HCT116 (cell line): ENCODE measurements at regions not wholly inside any gene's neighbourhood (a gene's known extent, or its start where the extent isn't known, plus 50 kb on each side); places are given as distances from the start of the nearest gene placed in this dataset.
A peak's percentile ranks its signal among the peaks of the same experiment; 100 is the strongest.

Experiments
- ATAC-seq: fragments of 200-7000 bp; cut with Tn5 transposase; 2 replicates; pipeline ENCODE4 v1.9.1; 2020; ENCODE audit warnings: mild to moderate bottlenecking, moderate library complexity
- BruUV-seq: library from RNA; stranded (reverse); fragments of 400-500 nt; replicated peaks from 2 replicates; lab custom pipeline; 2021; lab: Mats Ljungman, UMichigan
- CTCF ChIA-PET: fragments of 300-600 bp; sonication (Branson Sonifier 250); formaldehyde crosslinking; loops from one replicate; lab custom pipeline; 2021; ENCODE audit warnings: antibody characterized with exemption; lab: Charles Lee
- POLR2A ChIA-PET: fragments of 300-600, 350-600 bp; sonication (Branson Sonifier 250); formaldehyde crosslinking; loops from one replicate; lab custom pipeline; 2021; ENCODE audit warnings: antibody characterized with exemption; lab: Charles Lee
- RAD21 ChIA-PET, 2 experiments: fragments of 300-600 bp; sonication (Branson Sonifier 250); formaldehyde crosslinking; loops; one replicate each; lab custom pipeline; 2023; ENCODE audit warnings: low total read pairs in 2 of 2; ENCODE audit not compliant: uncharacterized antibody in 2 of 2, unreplicated experiment in 2 of 2, low non-redundant PET in 1 of 2; lab: Charles Lee
- DNase-seq: peaks from one replicate; pipeline ENCODE4 v3.0.0-alpha.2; 2010; ENCODE audit warnings: low read depth, low spot score
- H2AFZ ChIP-seq: fragments of 200-600 bp; shearing (Covaris generic), sonication (generic); 2 replicates; pipeline ENCODE4 v1.6.1; 2017; ENCODE audit warnings: low read depth, mixed run types, mixed read lengths, antibody characterized with exemption, low read length; ENCODE audit not compliant: poor library complexity, severe bottlenecking
- H3K27ac ChIP-seq: 2 replicates; pipeline ENCODE4 v1.5.1; 2012; ENCODE audit warnings: low read depth, low read length
- H3K27me3 ChIP-seq: fragments of 200-600 bp; sonication (generic); 2 replicates; pipeline ENCODE4 v1.6.1; 2016; ENCODE audit warnings: mixed run types, low read length, mixed read lengths; ENCODE audit not compliant: insufficient read depth
- H3K36me3 ChIP-seq, 2 experiments: fragments of 200-500 bp in 1 of 2; fragments of 200-600 bp in 1 of 2; sonication (Bioruptor generic) in 1 of 2; sonication (generic) in 1 of 2; 2 replicates each; pipeline versions ENCODE4 v1.5.1 to v1.6.1; 2014 to 2016; ENCODE audit warnings: low read length in 2 of 2, inconsistent platforms in 1 of 2, mixed read lengths in 1 of 2, mixed run types in 1 of 2; ENCODE audit not compliant: insufficient read depth in 2 of 2, control insufficient read depth in 1 of 2
- H3K4me1 ChIP-seq, 2 experiments: fragments of 200-600 bp in 1 of 2; sonication (generic) in 1 of 2; 2 replicates each; pipeline versions ENCODE4 v1.5.1 to v1.6.1; 2012 to 2017; ENCODE audit warnings: low read length in 2 of 2, inconsistent platforms in 1 of 2, mild to moderate bottlenecking in 1 of 2, mixed read lengths in 1 of 2, mixed run types in 1 of 2, moderate library complexity in 1 of 2; ENCODE audit not compliant: insufficient read depth in 2 of 2, control insufficient read depth in 1 of 2
- H3K4me2 ChIP-seq: fragments of 200-600 bp; sonication (generic); 2 replicates; pipeline ENCODE4 v1.6.1; 2017; ENCODE audit warnings: mixed run types, low read length, mixed read lengths
- H3K4me3 ChIP-seq, 2 experiments: fragments of 200-600 bp in 1 of 2; sonication (generic) in 1 of 2; replicated peaks in 1 of 2; 2 replicates each; pipeline ENCODE4 v1.5.1; 2011 to 2016; ENCODE audit warnings: low read length in 2 of 2, control low read depth in 1 of 2, low read depth in 1 of 2, mild to moderate bottlenecking in 1 of 2, mixed read lengths in 1 of 2, mixed run types in 1 of 2
- H3K79me2 ChIP-seq: fragments of 200-600 bp; sonication (generic); 2 replicates; pipeline ENCODE4 v1.6.1; 2017; ENCODE audit warnings: mild to moderate bottlenecking, mixed run types, low read length, moderate library complexity, mixed read lengths; ENCODE audit not compliant: insufficient read depth
- H3K9ac ChIP-seq: fragments of 200-600 bp; sonication (generic); 2 replicates; pipeline ENCODE4 v1.6.1; 2016; ENCODE audit warnings: low read length, mixed read lengths
- H3K9me2 ChIP-seq: fragments of 200-600 bp; sonication (generic), shearing (Covaris generic); 2 replicates; pipeline ENCODE4 v1.6.1; 2017; ENCODE audit warnings: mixed run types, mild to moderate bottlenecking, moderate library complexity; ENCODE audit not compliant: insufficient read depth
- H3K9me3 ChIP-seq, 2 experiments: fragments of 200-500 bp in 1 of 2; fragments of 200-600 bp in 1 of 2; sonication (Bioruptor generic) in 1 of 2; sonication (generic) in 1 of 2; 2 replicates each; pipeline ENCODE4 v1.6.1; 2014 to 2017; ENCODE audit warnings: low read length in 2 of 2, mixed read lengths in 2 of 2, inconsistent platforms in 1 of 2, low read depth in 1 of 2, mild to moderate bottlenecking in 1 of 2, mixed run types in 1 of 2, moderate library complexity in 1 of 2; ENCODE audit not compliant: control insufficient read depth in 1 of 2, insufficient read depth in 1 of 2
- H4K20me1 ChIP-seq: fragments of 200-600 bp; sonication (generic), shearing (Covaris generic); 2 replicates; pipeline ENCODE4 v1.6.1; 2017; ENCODE audit warnings: mixed run types, mild to moderate bottlenecking, moderate library complexity; ENCODE audit not compliant: insufficient read depth
- ATF3 ChIP-seq: IDR thresholded peaks from 2 replicates; pipeline ENCODE4 v1.6.1; 2012
- CTCF ChIP-seq, 3 experiments: fragments of 200-600 bp in 1 of 3; sonication (generic) in 1 of 3; IDR thresholded peaks in 2 of 3; conservative IDR thresholded peaks in 1 of 3; 2 replicates each; pipeline ENCODE4 v1.5.1; 2012 to 2017; ENCODE audit warnings: low read depth in 2 of 3, low read length in 2 of 3, antibody characterized with exemption in 1 of 3, borderline replicate concordance in 1 of 3, control low read depth in 1 of 3, mild to moderate bottlenecking in 1 of 3, mixed read lengths in 1 of 3, mixed run types in 1 of 3, moderate library complexity in 1 of 3; ENCODE audit not compliant: insufficient read depth in 1 of 3
- EZH2phosphoT487 ChIP-seq: fragments of 200-600 bp; IDR thresholded peaks from 2 replicates; pipeline ENCODE4 v1.6.1; 2018; ENCODE audit warnings: antibody characterized with exemption, borderline replicate concordance
- RAD21 ChIP-seq: IDR thresholded peaks from 2 replicates; pipeline ENCODE4 v1.6.1; 2012; ENCODE audit warnings: low read depth, mild to moderate bottlenecking
- SP1 ChIP-seq: IDR thresholded peaks from 2 replicates; pipeline ENCODE4 v1.6.1; 2012; ENCODE audit warnings: low read depth
- ZFX ChIP-seq: fragments of 450-650 bp; IDR thresholded peaks from 2 replicates; pipeline ENCODE4 v1.6.1; 2017
- intact Hi-C: fragments of 100-400 bp; cut with micrococcal nuclease; formaldehyde crosslinking; loops from 2 replicates; pipeline ENCODE4 v1.10.0; 2022

GRCh38 chr11:71063129-71063528 lies 189.2 kb downstream of the SHANK2 start:
- Histone ChIP-seq H3K4me1 (no peaks in the 10 kb centered on the region), H3K4me3 (no peak overlapping the region), H3K9me2 (no peaks in the 10 kb centered on the region), H3K9me3 (no peaks in the 10 kb centered on the region), H3K9ac (no peak overlapping the region), H4K20me1 (no peaks in the 10 kb centered on the region), H3K36me3 (no peaks in the 10 kb centered on the region), H2AFZ (no peak overlapping the region), H3K79me2 (no peaks in the 10 kb centered on the region), H3K4me2 (no peak overlapping the region), H3K27ac (no peak overlapping the region), H3K27me3 (no peaks in the 10 kb centered on the region)
- CTCF ChIA-PET = no interaction called here
- RAD21 ChIA-PET = no interaction called here
- intact Hi-C loops = no loop called here
- TF ChIP-seq ATF3 = no peak
- TF ChIP-seq RAD21 = no peak
- no peak for TF ChIP-seq EZH2phosphoT487
- no peak for TF ChIP-seq ZFX
- DNase-seq = no peak
- ATAC-seq = no peak
- no TSS peak for BruUV-seq
- POLR2A ChIA-PET = no interaction called here

- H2AFZ ChIP-seq = no peak overlapping the region
- no peak for DNase-seq
- TF ChIP-seq CTCF (IDR thresholded peaks at IDR 0.05 in 2 of 3, conservative IDR thresholded peaks at IDR 0.05 in 1 of 3; ENCODE audit: borderline replicate concordance in 1 of 3, insufficient read depth in 1 of 3, low read depth in 2 of 3, low read length in 2 of 3) = peak in 2 of 3 experiments; percentile 14 to 20; a peak in 3 of 6 replicates
- no peak for TF ChIP-seq SP1
- H3K9ac ChIP-seq = no peak overlapping the region
- ChIA-PET CTCF (no interaction called here), POLR2A (no interaction called here), RAD21 (no interaction called here)
- intact Hi-C loops = no loop called here
- H3K4me2 ChIP-seq = no peak overlapping the region
- H3K36me3 ChIP-seq = no peaks in the 10 kb centered on the region
- no peaks in the 10 kb centered on the region for H3K27me3 ChIP-seq
- no peaks in the 10 kb centered on the region for H3K4me1 ChIP-seq
- no peak overlapping the region for H3K4me3 ChIP-seq
- no peak for ATAC-seq
- H3K79me2 ChIP-seq = no peaks in the 10 kb centered on the region
- H3K9me2 ChIP-seq = no peaks in the 10 kb centered on the region
- BruUV-seq = no TSS peak
- no peak overlapping the region for H3K27ac ChIP-seq
- no peaks in the 10 kb centered on the region for H3K9me3 ChIP-seq
- H4K20me1 ChIP-seq = no peaks in the 10 kb centered on the region
Measured at GRCh38 chr11:71062199-71062598, 190.2 kb downstream of the SHANK2 start.
